Skeletal muscle tissue (tissue), 3 donors: ENCODE measurements at regions not wholly inside any gene's neighbourhood (a gene's known extent, or its start where the extent isn't known, plus 50 kb on each side); places are given as distances from the start of the nearest gene placed in this dataset.
"Not testable (repeated sequence)": the region's sequence is repeated elsewhere in the genome, so short reads cannot be mapped to it uniquely, and the experiment has no call there.

ENCODE experiments used
- H3K27ac ChIP-seq: one replicate; pipeline ENCODE4 v1.7.0; 2013; ENCODE audit warnings: mild to moderate bottlenecking, low read depth, low read length, inconsistent platforms
- H3K27me3 ChIP-seq, 3 donors: one replicate each; pipeline ENCODE4 v1.7.0; 2013; ENCODE audit warnings: low read length in 3 of 3; ENCODE audit not compliant: control insufficient read depth in 3 of 3, insufficient read depth in 3 of 3
- H3K36me3 ChIP-seq, 3 donors: one replicate each; pipeline ENCODE4 v1.7.0; 2013; ENCODE audit warnings: low read length in 3 of 3; ENCODE audit not compliant: control insufficient read depth in 3 of 3, insufficient read depth in 3 of 3
- H3K4me1 ChIP-seq, 3 donors: one replicate each; pipeline ENCODE4 v1.7.0; 2013; ENCODE audit warnings: low read length in 3 of 3, mild to moderate bottlenecking in 3 of 3; ENCODE audit not compliant: control insufficient read depth in 3 of 3, insufficient read depth in 3 of 3
- H3K4me3 ChIP-seq, 3 donors: one replicate each; pipeline ENCODE4 v1.7.0; 2013; ENCODE audit warnings: low read length in 3 of 3
- H3K9ac ChIP-seq, 3 donors: one replicate each; pipeline ENCODE4 v1.7.0; 2013; ENCODE audit warnings: low read length in 3 of 3, mild to moderate bottlenecking in 3 of 3, moderate library complexity in 2 of 3, low read depth in 1 of 3
- H3K9me3 ChIP-seq, 3 donors: one replicate each; pipeline ENCODE4 v1.7.0; 2013; ENCODE audit warnings: low read length in 3 of 3; ENCODE audit not compliant: control insufficient read depth in 3 of 3
- donor health status: Osteomylitis.

DNA sequence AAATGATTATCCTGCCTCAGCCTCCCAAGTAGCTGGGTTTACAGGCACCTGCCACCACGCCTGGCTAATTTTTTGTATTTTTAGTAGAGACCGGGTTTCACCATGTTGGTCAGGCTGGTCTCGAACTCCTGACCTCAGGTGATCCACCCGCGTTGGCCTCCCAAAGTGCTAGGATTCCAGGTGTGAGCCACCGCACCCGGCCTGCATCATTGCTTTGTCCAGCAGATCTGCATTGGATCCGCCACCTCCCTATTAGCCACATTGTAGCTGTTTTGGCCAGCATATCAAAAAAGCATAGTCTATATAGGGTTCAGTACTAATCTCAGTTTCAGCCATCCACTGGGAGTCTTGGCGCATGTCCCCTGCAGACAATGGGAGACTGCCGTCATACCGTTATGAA is 194.6 kb upstream of the SHH start:
- not testable (repeated sequence) for H3K9me3 ChIP-seq, H3K36me3 ChIP-seq, H3K4me3 ChIP-seq, H3K9ac ChIP-seq, H3K27me3 ChIP-seq, H3K4me1 ChIP-seq, H3K27ac ChIP-seq

DNA sequence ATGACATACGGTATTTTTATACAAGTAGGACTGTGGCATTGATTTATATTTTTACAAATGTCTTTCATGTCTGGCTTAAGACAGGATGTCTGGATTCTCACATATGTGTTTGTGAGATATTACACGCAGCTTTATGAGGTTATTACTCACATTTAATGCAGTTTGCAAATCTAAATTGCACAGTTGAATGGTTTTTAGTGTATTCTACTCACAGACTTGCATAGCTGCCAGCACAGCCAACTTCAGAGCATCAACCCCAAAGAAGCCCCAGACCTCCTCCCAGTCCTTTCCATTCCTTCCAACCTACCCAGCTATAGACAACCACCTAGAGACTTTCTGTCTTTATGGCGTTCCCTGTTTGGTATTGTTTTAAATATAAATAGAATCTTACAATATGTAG is 193.8 kb upstream of the SHH start:
- Histone ChIP-seq H3K9ac (no peak overlapping the region), H3K36me3 (no peaks in the 10 kb centered on the region), H3K27ac (no peak overlapping the region), H3K4me3 (no peak overlapping the region), H3K4me1 (no peaks in the 10 kb centered on the region), H3K9me3 (peaks cover 0 to 7% (median 2%) of the 10 kb centered on the region in 3 donors), H3K27me3 (peaks cover 0 to 3% (median 0%) of the 10 kb centered on the region in 3 donors)

- H3K4me1 ChIP-seq, result no peaks in the 10 kb centered on the region
- peaks cover 0 to 7% (median 2%) of the 10 kb centered on the region in 3 donors for H3K9me3 ChIP-seq
- H3K9ac ChIP-seq, result no peak overlapping the region
- H3K27me3 ChIP-seq, result peaks cover 0 to 3% (median 0%) of the 10 kb centered on the region in 3 donors
- H3K4me3 ChIP-seq, result no peak overlapping the region
- no peak overlapping the region for H3K27ac ChIP-seq
- no peaks in the 10 kb centered on the region for H3K36me3 ChIP-seq
Observed at GRCh38 chr7:156005202-156005691, 193.0 kb upstream of the SHH start.

GRCh38 chr7:156004265-156005201 is 192.3 kb upstream of the SHH start:
- Histone ChIP-seq H3K36me3 (no peaks in the 10 kb centered on the region), H3K9me3 (peaks cover 0 to 7% (median 2%) of the 10 kb centered on the region in 3 donors), H3K27ac (no peak overlapping the region), H3K4me1 (no peaks in the 10 kb centered on the region), H3K9ac (no peak overlapping the region), H3K27me3 (peaks cover 0 to 3% (median 0%) of the 10 kb centered on the region in 3 donors), H3K4me3 (no peak overlapping the region)

DNA sequence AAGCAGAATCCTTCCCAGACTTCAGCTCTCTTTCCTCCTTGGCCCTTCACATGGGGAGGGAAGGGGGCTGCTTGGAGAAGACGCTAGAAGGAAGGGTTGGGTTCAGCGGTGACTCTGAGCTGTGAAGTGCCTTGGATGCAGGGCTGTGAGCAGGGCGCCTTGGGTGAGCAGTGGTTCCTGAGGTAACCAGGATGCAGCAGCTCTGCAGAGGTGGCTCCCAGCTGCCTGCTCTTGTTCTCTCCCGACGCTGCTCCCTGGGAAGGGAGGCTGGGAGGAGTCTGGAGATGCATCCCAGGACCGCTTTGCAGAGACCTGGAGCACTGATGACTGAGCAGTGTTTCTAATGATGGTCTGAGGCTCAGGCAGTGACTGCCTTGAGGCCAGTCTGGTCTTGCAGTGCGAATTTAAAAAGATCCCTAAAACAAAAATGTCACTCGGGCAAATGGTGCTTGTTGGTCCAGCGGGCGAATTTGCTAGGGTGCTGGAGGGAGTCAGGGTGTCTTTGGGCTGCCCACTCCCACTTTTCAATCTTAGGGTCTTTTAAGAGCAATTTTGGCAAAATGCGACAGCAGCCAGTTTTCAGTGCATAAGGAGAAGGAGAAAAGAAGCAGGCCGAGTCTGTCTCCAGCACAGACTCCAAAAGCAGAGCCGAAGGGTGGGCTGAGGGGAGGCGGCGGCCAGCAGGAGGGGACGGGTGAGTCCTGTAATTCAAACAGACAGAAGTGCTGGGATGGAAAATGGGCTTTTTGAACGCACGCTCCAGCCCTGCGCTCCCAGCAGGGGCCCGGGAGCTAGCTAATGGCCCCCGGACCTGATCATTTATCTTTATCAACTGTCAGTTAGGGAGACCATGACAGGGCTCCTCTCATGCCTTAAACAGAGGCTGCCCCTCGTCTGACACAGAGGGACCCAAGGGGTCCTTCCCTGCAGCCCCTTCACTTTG is 191.2 kb upstream of the SHH start:
- H3K27me3 ChIP-seq, result peaks cover 0 to 3% (median 0%) of the 10 kb centered on the region in 3 donors
- H3K9ac ChIP-seq, result no peak overlapping the region
- no peak overlapping the region for H3K4me3 ChIP-seq
- peaks cover 0 to 7% (median 2%) of the 10 kb centered on the region in 3 donors for H3K9me3 ChIP-seq
- no peaks in the 10 kb centered on the region for H3K36me3 ChIP-seq
- H3K4me1 ChIP-seq, result no peaks in the 10 kb centered on the region
- H3K27ac ChIP-seq, result no peak overlapping the region

DNA sequence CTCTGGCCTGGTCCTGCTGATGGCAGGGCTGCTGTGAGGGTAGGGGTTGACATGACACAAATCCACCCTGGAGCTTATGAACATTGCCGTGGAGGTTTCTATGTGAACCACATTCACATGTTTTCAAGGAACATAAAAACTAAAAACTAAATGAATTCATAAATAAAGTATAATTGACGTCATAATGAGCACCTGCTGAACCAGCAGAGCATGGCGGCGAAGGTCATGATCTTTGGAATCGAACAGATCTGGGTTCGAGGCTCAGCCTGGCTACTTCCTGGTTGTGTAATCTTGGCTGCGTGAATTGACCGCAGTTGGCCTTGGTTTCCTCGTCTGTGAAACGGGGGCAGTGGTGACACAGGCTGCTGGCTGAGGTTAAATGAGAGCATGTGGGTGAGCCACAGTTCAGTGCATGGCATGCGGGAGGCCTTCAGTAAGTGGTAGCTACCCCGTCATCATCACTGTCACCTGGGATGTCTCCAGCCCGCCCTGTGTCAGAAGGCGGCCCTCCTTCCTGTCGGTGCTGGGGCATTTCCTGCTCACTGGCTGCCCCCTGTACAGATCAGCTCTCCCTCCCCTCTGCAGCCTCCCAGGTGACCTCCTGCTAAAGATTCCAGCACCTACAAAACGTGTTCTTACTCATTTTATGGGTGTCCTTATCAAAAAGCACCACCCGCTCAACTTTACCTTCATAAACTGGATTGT is 190.3 kb upstream of the SHH start:
- Histone ChIP-seq H3K27ac (no peak overlapping the region), H3K36me3 (no peaks in the 10 kb centered on the region), H3K9ac (no peak overlapping the region), H3K4me3 (no peak overlapping the region), H3K9me3 (peaks cover 0 to 3% (median 2%) of the 10 kb centered on the region in 3 donors), H3K4me1 (no peaks in the 10 kb centered on the region), H3K27me3 (peaks cover 0 to 4% (median 0%) of the 10 kb centered on the region in 3 donors)

GRCh38 chr7:156001496-156002260 is 189.4 kb upstream of the SHH start:
- Histone ChIP-seq H3K4me1 (no peaks in the 10 kb centered on the region), H3K9ac (no peak overlapping the region), H3K9me3 (peaks cover 0 to 2% (median 0%) of the 10 kb centered on the region in 3 donors), H3K36me3 (no peaks in the 10 kb centered on the region), H3K27ac (no peak overlapping the region), H3K4me3 (no peak overlapping the region), H3K27me3 (peaks cover 0 to 6% (median 0%) of the 10 kb centered on the region in 3 donors)

GRCh38 chr7:156000601-156001396 is 188.5 kb upstream of the SHH start:
- H3K9me3 ChIP-seq, result peaks cover 0 to 2% (median 0%) of the 10 kb centered on the region in 3 donors
- peaks cover 0 to 6% (median 0%) of the 10 kb centered on the region in 3 donors for H3K27me3 ChIP-seq
- no peak overlapping the region for H3K4me3 ChIP-seq
- H3K36me3 ChIP-seq, result no peaks in the 10 kb centered on the region
- H3K4me1 ChIP-seq, result no peaks in the 10 kb centered on the region
- H3K27ac ChIP-seq, result no peak overlapping the region
- H3K9ac ChIP-seq, result no peak overlapping the region
